WTC11 (cell line): ENCODE measurements at regions not wholly inside any gene's neighbourhood (a gene's known extent, or its start where the extent isn't known, plus 50 kb on each side); places are given as distances from the start of the nearest gene placed in this dataset.
A peak's percentile ranks its signal among the peaks of the same experiment; 100 is the strongest.

Experiments
- ATAC-seq: fragments of 200-7000 bp; cut with Tn5 transposase; 2 replicates; pipeline ENCODE4 v1.10.0; 2021; ENCODE audit warnings: mild to moderate bottlenecking, moderate library complexity
- CTCF ChIA-PET: fragments of 300-600 bp; sonication (Branson Sonifier 250); formaldehyde crosslinking; loops from one replicate; lab custom pipeline; 2021; ENCODE audit warnings: antibody characterized with exemption; lab: Charles Lee
- POLR2A ChIA-PET: fragments of 350-600 bp; sonication (Branson Sonifier 250); formaldehyde crosslinking; loops from one replicate; lab custom pipeline; 2021; ENCODE audit warnings: antibody characterized with exemption; lab: Charles Lee
- DNase-seq: peaks from one replicate; pipeline ENCODE4 v3.0.0; 2021; ENCODE audit warnings: low spot score
- H3K27ac Mint-ChIP-seq: 2 replicates; pipeline ENCODE4 v1.8.0; 2021; ENCODE audit warnings: mixed read lengths
- H3K27me3 Mint-ChIP-seq: 2 replicates; pipeline ENCODE4 v1.8.0; 2021; ENCODE audit warnings: low read depth, mild to moderate bottlenecking, moderate library complexity, mixed read lengths
- H3K36me3 Mint-ChIP-seq: 2 replicates; pipeline ENCODE4 v1.8.0; 2021; ENCODE audit warnings: mixed read lengths
- H3K4me1 Mint-ChIP-seq: 2 replicates; pipeline ENCODE4 v1.8.0; 2022; ENCODE audit warnings: mixed read lengths
- H3K4me3 Mint-ChIP-seq: 2 replicates; pipeline ENCODE4 v1.8.0; 2021; ENCODE audit warnings: mild to moderate bottlenecking, moderate library complexity, mixed read lengths
- H3K9me3 Mint-ChIP-seq: 2 replicates; pipeline ENCODE4 v1.8.0; 2021; ENCODE audit warnings: mixed read lengths
- CBFB ChIP-seq: sonication (generic); formaldehyde crosslinking; IDR thresholded peaks from 2 replicates; pipeline ENCODE4 v1.8.1; 2022; ENCODE audit warnings: mild to moderate bottlenecking, low read depth, missing genetic modification reagents
- CREB1 ChIP-seq: sonication (generic); formaldehyde crosslinking; IDR thresholded peaks from 2 replicates; pipeline ENCODE4 v1.8.0; 2023; ENCODE audit warnings: mild to moderate bottlenecking, missing genetic modification reagents
- EMX1 ChIP-seq: fragments of 250-450 bp; sonication (Bioruptor Pico); IDR thresholded peaks from 2 replicates; pipeline ENCODE4 v1.8.0; 2021; ENCODE audit warnings: mild to moderate bottlenecking
- ESRRA ChIP-seq: sonication (generic); formaldehyde crosslinking; IDR thresholded peaks from 2 replicates; pipeline ENCODE4 v1.8.1; 2022; ENCODE audit warnings: mild to moderate bottlenecking, missing genetic modification reagents, borderline replicate concordance
- IRF2 ChIP-seq: sonication (generic); formaldehyde crosslinking; IDR thresholded peaks from 2 replicates; pipeline ENCODE4 v1.8.0; 2022; ENCODE audit warnings: low read depth, missing genetic modification reagents, borderline replicate concordance
- JUN ChIP-seq: sonication (generic); formaldehyde crosslinking; IDR thresholded peaks from 2 replicates; pipeline ENCODE4 v1.8.0; 2023; ENCODE audit warnings: mild to moderate bottlenecking, missing genetic modification reagents
- MYBL2 ChIP-seq: sonication (generic); formaldehyde crosslinking; IDR thresholded peaks from 2 replicates; pipeline ENCODE4 v1.8.1; 2023; ENCODE audit warnings: mild to moderate bottlenecking, moderate library complexity, missing genetic modification reagents
- NFATC4 ChIP-seq: fragments of 250-450 bp; sonication (Bioruptor Pico); IDR thresholded peaks from 2 replicates; pipeline ENCODE4 v1.9.0; 2021; ENCODE audit warnings: mild to moderate bottlenecking
- OVOL2 ChIP-seq: fragments of 250-450 bp; sonication (Bioruptor Pico); IDR thresholded peaks from 2 replicates; pipeline ENCODE4 v1.9.0; 2021; ENCODE audit warnings: mild to moderate bottlenecking, borderline replicate concordance
- PREB ChIP-seq: sonication (generic); formaldehyde crosslinking; IDR thresholded peaks from 2 replicates; pipeline ENCODE4 v1.8.1; 2022; ENCODE audit warnings: mild to moderate bottlenecking, missing genetic modification reagents, moderate library complexity, borderline replicate concordance
- SMAD3 ChIP-seq: sonication (generic); formaldehyde crosslinking; IDR thresholded peaks from 2 replicates; pipeline ENCODE4 v1.8.0; 2022; ENCODE audit warnings: missing genetic modification reagents, mild to moderate bottlenecking, borderline replicate concordance
- TCF7 ChIP-seq: sonication (generic); formaldehyde crosslinking; IDR thresholded peaks from 2 replicates; pipeline ENCODE4 v1.8.0; 2022; ENCODE audit warnings: mild to moderate bottlenecking, low read depth, missing genetic modification reagents, moderate library complexity
- TEAD1 ChIP-seq: sonication (generic); formaldehyde crosslinking; IDR thresholded peaks from 2 replicates; pipeline ENCODE4 v1.8.0; 2022; ENCODE audit warnings: mild to moderate bottlenecking, missing genetic modification reagents
- TEAD4 ChIP-seq: sonication (generic); formaldehyde crosslinking; IDR thresholded peaks from 2 replicates; pipeline ENCODE4 v1.8.0; 2022; ENCODE audit warnings: mild to moderate bottlenecking, missing genetic modification reagents
- TP53 ChIP-seq: sonication (generic); formaldehyde crosslinking; IDR thresholded peaks from 2 replicates; pipeline ENCODE4 v1.8.1; 2023; ENCODE audit warnings: mild to moderate bottlenecking, missing genetic modification reagents
- ZNF263 ChIP-seq: sonication (generic); formaldehyde crosslinking; IDR thresholded peaks from 2 replicates; pipeline ENCODE4 v1.8.1; 2022; ENCODE audit warnings: low read depth, mild to moderate bottlenecking, moderate library complexity, missing genetic modification reagents
- ZNF396 ChIP-seq: fragments of 250-450 bp; sonication (Bioruptor Pico); IDR thresholded peaks from 2 replicates; pipeline ENCODE4 v1.8.0; 2021; ENCODE audit warnings: mild to moderate bottlenecking, moderate library complexity, borderline replicate concordance
- TF ChIP-seq, protein P1 (sequence below): sonication (generic); formaldehyde crosslinking; IDR thresholded peaks from 2 replicates; pipeline ENCODE4 v1.8.1; 2023; ENCODE audit warnings: mild to moderate bottlenecking, missing genetic modification reagents, moderate library complexity
- TF ChIP-seq, protein P2 (sequence below): sonication (generic); formaldehyde crosslinking; IDR thresholded peaks from 2 replicates; pipeline ENCODE4 v1.8.0; 2022; ENCODE audit warnings: mild to moderate bottlenecking, missing genetic modification reagents
- TF ChIP-seq, protein P3 (sequence below): fragments of 200-600 bp; IDR thresholded peaks from 2 replicates; pipeline ENCODE4 v1.8.0; 2022; ENCODE audit warnings: antibody characterized with exemption
- TF ChIP-seq, protein P4 (sequence below): sonication (generic); formaldehyde crosslinking; IDR thresholded peaks from 2 replicates; pipeline ENCODE4 v1.8.1; 2022; ENCODE audit warnings: missing genetic modification reagents, borderline replicate concordance
- TF ChIP-seq, protein P5 (sequence below): sonication (generic); formaldehyde crosslinking; IDR thresholded peaks from 2 replicates; pipeline ENCODE4 v1.8.1; 2023; ENCODE audit warnings: mild to moderate bottlenecking, moderate library complexity, missing genetic modification reagents

DNA sequence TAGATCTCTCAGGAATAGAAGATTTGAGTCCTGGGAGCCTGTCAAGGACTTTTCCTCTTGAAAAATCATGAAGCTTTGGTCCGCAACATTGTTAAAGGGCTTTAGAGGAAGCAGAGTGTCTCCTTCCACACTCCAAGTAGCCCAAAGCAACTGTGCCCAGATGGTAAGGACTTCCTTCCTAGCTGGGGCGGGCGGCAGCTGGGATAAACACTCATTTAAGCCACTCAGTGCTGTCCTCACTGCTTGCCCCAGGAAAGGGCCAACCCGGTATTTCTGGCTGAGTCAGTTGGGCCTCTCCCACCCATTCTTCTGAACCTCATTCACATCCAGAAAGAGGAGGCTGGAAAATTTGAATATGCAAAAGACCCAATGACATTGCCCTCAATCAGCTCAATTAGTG, 144.3 kb downstream of the CHIC2 start:
- Mint-ChIP-seq H3K36me3 (no peaks in the 10 kb centered on the region), H3K4me3 (no peak overlapping the region), H3K4me1 (peaks cover 30% of the 10 kb centered on the region), H3K27me3 (peaks cover 4% of the 10 kb centered on the region), H3K27ac (no peak overlapping the region), H3K9me3 (peaks cover 3% of the 10 kb centered on the region; the same call in 1 of the 2 replicates)
- ChIA-PET POLR2A (no interaction called here), CTCF (interaction anchor here (0.7 to 4.1 kb wide), 4 partner anchors 10 to 313 kb away, joined by 3 to 32 read pairs (median 4); no protein-coding TSS in a partner anchor)
- ATAC-seq: peak; percentile 78
- peak; percentile 13 for DNase-seq
- TF ChIP-seq, protein P1, sequence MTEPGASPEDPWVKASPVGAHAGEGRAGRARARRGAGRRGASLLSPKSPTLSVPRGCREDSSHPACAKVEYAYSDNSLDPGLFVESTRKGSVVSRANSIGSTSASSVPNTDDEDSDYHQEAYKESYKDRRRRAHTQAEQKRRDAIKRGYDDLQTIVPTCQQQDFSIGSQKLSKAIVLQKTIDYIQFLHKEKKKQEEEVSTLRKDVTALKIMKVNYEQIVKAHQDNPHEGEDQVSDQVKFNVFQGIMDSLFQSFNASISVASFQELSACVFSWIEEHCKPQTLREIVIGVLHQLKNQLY (CRISPR knock-in tag): no peak
- no peak for TF ChIP-seq ESRRA (CRISPR knock-in tag)
- no peak for TF ChIP-seq CREB1 (CRISPR knock-in tag)
- TF ChIP-seq TEAD4 (CRISPR knock-in tag): no peak
- TF ChIP-seq, protein P2, sequence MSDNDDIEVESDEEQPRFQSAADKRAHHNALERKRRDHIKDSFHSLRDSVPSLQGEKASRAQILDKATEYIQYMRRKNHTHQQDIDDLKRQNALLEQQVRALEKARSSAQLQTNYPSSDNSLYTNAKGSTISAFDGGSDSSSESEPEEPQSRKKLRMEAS (CRISPR knock-in tag): no peak
- no peak for TF ChIP-seq MYBL2 (CRISPR knock-in tag)

DNA sequence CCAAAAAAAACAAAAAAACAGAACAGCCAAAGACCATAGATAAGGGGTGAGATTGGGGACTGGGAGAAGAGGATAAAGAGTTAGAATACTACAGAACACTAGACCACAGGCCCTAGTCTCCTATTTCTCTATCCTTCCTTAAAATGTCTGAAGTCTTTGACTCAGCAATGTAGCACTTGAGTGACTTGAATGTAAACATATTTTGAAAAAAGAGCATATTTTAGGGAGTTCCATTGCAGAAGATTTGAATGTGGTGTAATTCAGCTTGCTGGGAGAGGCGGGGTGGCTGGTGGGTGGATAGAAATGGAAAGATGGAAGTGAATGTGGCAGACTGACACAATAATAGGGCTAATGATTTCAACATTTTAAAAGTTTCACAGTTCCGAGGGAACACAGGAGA, 144.9 kb downstream of the CHIC2 start:
- ChIA-PET CTCF (interaction anchor here (0.7 to 4.1 kb wide), 4 partner anchors 10 to 314 kb away, joined by 3 to 32 read pairs (median 4); no protein-coding TSS in a partner anchor), POLR2A (no interaction called here)
- no peak for ATAC-seq
- Mint-ChIP-seq H3K36me3 (no peaks in the 10 kb centered on the region), H3K4me3 (no peak overlapping the region), H3K4me1 (peaks cover 26% of the 10 kb centered on the region), H3K9me3 (peaks cover 3% of the 10 kb centered on the region; the same call in 1 of the 2 replicates), H3K27me3 (peaks cover 4% of the 10 kb centered on the region), H3K27ac (no peak overlapping the region)
- no peak for DNase-seq
- TF ChIP-seq NFATC4 (CRISPR knock-in tag): no peak
- no peak for TF ChIP-seq TP53 (CRISPR knock-in tag)
- TF ChIP-seq, protein P3, sequence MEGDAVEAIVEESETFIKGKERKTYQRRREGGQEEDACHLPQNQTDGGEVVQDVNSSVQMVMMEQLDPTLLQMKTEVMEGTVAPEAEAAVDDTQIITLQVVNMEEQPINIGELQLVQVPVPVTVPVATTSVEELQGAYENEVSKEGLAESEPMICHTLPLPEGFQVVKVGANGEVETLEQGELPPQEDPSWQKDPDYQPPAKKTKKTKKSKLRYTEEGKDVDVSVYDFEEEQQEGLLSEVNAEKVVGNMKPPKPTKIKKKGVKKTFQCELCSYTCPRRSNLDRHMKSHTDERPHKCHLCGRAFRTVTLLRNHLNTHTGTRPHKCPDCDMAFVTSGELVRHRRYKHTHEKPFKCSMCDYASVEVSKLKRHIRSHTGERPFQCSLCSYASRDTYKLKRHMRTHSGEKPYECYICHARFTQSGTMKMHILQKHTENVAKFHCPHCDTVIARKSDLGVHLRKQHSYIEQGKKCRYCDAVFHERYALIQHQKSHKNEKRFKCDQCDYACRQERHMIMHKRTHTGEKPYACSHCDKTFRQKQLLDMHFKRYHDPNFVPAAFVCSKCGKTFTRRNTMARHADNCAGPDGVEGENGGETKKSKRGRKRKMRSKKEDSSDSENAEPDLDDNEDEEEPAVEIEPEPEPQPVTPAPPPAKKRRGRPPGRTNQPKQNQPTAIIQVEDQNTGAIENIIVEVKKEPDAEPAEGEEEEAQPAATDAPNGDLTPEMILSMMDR: no peak
- no peak for TF ChIP-seq ZNF263 (CRISPR knock-in tag)
- TF ChIP-seq, protein P4, sequence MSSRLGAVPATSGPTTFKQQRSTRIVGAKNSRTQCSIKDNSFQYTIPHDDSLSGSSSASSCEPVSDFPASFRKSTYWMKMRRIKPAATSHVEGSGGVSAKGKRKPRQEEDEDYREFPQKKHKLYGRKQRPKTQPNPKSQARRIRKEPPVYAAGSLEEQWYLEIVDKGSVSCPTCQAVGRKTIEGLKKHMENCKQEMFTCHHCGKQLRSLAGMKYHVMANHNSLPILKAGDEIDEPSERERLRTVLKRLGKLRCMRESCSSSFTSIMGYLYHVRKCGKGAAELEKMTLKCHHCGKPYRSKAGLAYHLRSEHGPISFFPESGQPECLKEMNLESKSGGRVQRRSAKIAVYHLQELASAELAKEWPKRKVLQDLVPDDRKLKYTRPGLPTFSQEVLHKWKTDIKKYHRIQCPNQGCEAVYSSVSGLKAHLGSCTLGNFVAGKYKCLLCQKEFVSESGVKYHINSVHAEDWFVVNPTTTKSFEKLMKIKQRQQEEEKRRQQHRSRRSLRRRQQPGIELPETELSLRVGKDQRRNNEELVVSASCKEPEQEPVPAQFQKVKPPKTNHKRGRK (CRISPR knock-in tag): no peak
- no peak for TF ChIP-seq IRF2
- no peak for TF ChIP-seq PREB
- no peak for TF ChIP-seq TCF7 (CRISPR knock-in tag)
- TF ChIP-seq OVOL2 (CRISPR knock-in tag): no peak
- no peak for TF ChIP-seq ZNF396 (CRISPR knock-in tag)
- TF ChIP-seq EMX1 (CRISPR knock-in tag): no peak
- TF ChIP-seq SMAD3 (CRISPR knock-in tag): no peak
- no peak for TF ChIP-seq TEAD1
- no peak for TF ChIP-seq CBFB (CRISPR knock-in tag)
- TF ChIP-seq, protein P5, sequence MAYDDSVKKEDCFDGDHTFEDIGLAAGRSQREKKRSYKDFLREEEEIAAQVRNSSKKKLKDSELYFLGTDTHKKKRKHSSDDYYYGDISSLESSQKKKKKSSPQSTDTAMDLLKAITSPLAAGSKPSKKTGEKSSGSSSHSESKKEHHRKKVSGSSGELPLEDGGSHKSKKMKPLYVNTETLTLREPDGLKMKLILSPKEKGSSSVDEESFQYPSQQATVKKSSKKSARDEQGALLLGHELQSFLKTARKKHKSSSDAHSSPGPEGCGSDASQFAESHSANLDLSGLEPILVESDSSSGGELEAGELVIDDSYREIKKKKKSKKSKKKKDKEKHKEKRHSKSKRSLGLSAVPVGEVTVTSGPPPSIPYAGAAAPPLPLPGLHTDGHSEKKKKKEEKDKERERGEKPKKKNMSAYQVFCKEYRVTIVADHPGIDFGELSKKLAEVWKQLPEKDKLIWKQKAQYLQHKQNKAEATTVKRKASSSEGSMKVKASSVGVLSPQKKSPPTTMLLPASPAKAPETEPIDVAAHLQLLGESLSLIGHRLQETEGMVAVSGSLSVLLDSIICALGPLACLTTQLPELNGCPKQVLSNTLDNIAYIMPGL (CRISPR knock-in tag): no peak
- TF ChIP-seq JUN (CRISPR knock-in tag): no peak
